ENCODE measurements at regions not wholly inside any gene's neighbourhood (a gene's known extent, or its start where the extent isn't known, plus 50 kb on each side); places are given as distances from the start of the nearest gene placed in this dataset.

DNA sequence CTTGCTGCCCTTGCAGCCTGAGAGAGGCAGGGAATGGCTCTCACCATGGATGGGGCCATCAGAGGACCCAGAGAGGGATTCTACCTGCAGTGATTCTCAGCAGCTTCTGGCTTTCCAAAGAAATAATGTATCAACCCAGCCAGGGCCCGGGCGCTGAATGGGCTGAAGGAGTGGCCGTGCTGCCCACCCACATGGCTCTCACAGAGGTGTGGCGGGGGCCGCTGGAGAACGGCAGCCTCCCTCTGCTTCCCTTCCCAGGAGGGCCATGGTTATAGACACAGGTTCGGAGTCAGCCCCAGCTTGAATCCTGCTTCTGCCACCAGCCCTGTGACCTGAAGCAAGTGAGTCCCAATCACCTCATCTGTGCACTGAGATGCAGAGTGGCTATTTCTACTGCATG, 82.7 kb downstream of the THAP12 start:
- H3K4me1 ChIP-seq (ENCODE audit: control insufficient read depth, insufficient read depth, low read length) = no peaks in the 10 kb centered on the region
- H3K4me3 ChIP-seq (ENCODE audit: low read length) = no peak overlapping the region
- H3K27ac Mint-ChIP-seq = no peak overlapping the region
- no peak overlapping the region for H3K27ac ChIP-seq (ENCODE audit: low read depth, low read length)
- H3K4me1 Mint-ChIP-seq = no peaks in the 10 kb centered on the region
- no peaks in the 10 kb centered on the region for H3K36me3 Mint-ChIP-seq (ENCODE audit: low read depth)
- no peak for DNase-seq
- H3K27me3 Mint-ChIP-seq (ENCODE audit: insufficient read depth) = peaks cover 14% of the 10 kb centered on the region
- 90 to 98% methylated on average over 6 to 7 of the region's 7 CpGs for WGBS, 2 experiments (ENCODE audit: insufficient coverage in 1 of 2, insufficient read length in 1 of 2)
- H3K9me3 Mint-ChIP-seq = no peaks in the 10 kb centered on the region
- no peaks in the 10 kb centered on the region for H3K9me3 ChIP-seq (ENCODE audit: control insufficient read depth, low read length)
- no peaks in the 10 kb centered on the region for H3K27me3 ChIP-seq (ENCODE audit: control insufficient read depth, insufficient read depth, low read length, poor library complexity, severe bottlenecking)
- no peaks in the 10 kb centered on the region for H3K36me3 ChIP-seq (ENCODE audit: control insufficient read depth, insufficient read depth, low read length)
- H3K9ac ChIP-seq (ENCODE audit: extremely low read depth, low read length, poor library complexity, severe bottlenecking) = no peak overlapping the region
- no peak overlapping the region for H3K4me3 Mint-ChIP-seq
- TF ChIP-seq CTCF (conservative IDR thresholded peaks at IDR 0.05) = no peak

DNA sequence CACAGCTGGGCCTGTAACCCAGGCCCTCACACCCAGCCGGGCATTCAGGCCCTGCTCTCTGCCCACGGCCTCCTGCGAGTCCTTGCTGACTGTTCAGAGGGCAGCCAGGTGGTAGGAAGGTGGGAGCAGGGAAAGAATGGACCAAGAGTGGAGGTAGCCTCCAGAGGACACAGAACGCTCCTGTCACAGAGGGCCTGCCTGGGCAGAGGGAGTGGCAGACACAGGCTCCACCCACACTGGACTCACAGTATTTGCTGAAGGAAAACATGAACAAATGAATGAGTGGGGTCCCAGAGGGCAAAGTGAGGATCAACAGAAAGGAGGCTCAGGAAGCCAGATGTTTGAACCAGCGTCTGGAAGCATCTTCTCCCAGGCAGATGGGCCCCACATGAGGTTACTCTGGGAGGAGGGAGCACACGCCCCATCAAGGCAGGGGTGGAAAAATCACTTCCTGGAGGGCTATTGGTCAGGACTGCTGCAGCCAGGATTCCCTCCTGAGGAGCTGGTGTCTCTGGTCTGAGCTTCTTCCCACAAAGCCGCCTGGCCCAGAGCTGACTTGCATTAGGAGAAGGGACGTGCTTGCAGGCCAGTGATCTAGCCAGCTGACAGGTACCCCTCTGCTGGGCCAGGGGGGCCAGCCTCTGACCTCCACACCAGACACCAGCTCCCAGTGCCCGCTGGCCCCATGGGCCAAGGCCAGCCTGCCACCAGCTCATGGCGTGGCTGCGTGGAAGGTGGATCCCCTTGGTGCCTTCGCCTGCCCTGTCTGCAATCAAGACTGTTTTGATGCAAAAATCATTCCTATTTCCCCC, 84.0 kb downstream of the THAP12 start:
- no peak for TF ChIP-seq CTCF (conservative IDR thresholded peaks at IDR 0.05)
- Histone ChIP-seq H3K27me3 (ENCODE audit: control insufficient read depth, insufficient read depth, low read length, poor library complexity, severe bottlenecking) (no peaks in the 10 kb centered on the region), H3K4me3 (ENCODE audit: low read length) (no peak overlapping the region), H3K36me3 (ENCODE audit: control insufficient read depth, insufficient read depth, low read length) (no peaks in the 10 kb centered on the region), H3K27ac (ENCODE audit: low read depth, low read length) (no peak overlapping the region), H3K4me1 (ENCODE audit: control insufficient read depth, insufficient read depth, low read length) (no peaks in the 10 kb centered on the region), H3K9ac (ENCODE audit: extremely low read depth, low read length, poor library complexity, severe bottlenecking) (no peak overlapping the region), H3K9me3 (ENCODE audit: control insufficient read depth, low read length) (no peaks in the 10 kb centered on the region)
- Mint-ChIP-seq H3K27me3 (ENCODE audit: insufficient read depth) (peaks cover 10% of the 10 kb centered on the region), H3K36me3 (ENCODE audit: low read depth) (no peaks in the 10 kb centered on the region), H3K4me3 (no peak overlapping the region), H3K9me3 (no peaks in the 10 kb centered on the region), H3K27ac (no peak overlapping the region), H3K4me1 (no peaks in the 10 kb centered on the region)
- peak; percentile 58 for DNase-seq
- 89 to 93% methylated on average over 6 to 12 of the region's 12 CpGs for WGBS, 2 experiments (ENCODE audit: insufficient coverage in 1 of 2, insufficient read length in 1 of 2)

DNA sequence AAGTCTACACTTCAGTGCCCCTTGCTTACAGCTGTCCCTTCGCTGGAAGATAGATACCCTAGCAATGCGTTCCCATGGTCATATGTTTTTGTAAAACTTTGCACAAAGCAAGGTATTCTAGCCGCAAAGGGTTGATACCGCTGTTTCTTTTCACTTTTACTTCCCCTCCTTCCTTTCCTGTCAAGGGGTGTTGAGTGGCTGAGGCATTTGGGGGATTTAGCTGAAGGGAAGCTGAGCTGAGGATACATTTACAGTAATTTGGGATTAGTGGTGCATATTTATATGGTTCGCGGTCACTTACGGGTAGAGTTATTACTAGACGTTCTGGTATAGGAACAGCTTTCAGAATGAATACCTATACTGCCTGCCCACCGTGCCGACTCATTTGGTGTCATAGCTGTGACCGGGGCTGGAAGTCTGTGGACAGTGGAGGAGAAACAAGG, 86.9 kb upstream of the WNT11 start:
- no peaks in the 10 kb centered on the region for H3K9me3 ChIP-seq (ENCODE audit: control insufficient read depth, low read length)
- H3K4me1 Mint-ChIP-seq = no peaks in the 10 kb centered on the region
- 90 to 94% methylated on average over 10 to 11 of the region's 11 CpGs for WGBS, 2 experiments (ENCODE audit: insufficient coverage in 1 of 2, insufficient read length in 1 of 2)
- H3K27me3 Mint-ChIP-seq (ENCODE audit: insufficient read depth) = peaks cover 3% of the 10 kb centered on the region
- no peak overlapping the region for H3K9ac ChIP-seq (ENCODE audit: extremely low read depth, low read length, poor library complexity, severe bottlenecking)
- no peaks in the 10 kb centered on the region for H3K36me3 Mint-ChIP-seq (ENCODE audit: low read depth)
- no peak overlapping the region for H3K27ac Mint-ChIP-seq
- H3K4me1 ChIP-seq (ENCODE audit: control insufficient read depth, insufficient read depth, low read length) = no peaks in the 10 kb centered on the region
- no peaks in the 10 kb centered on the region for H3K27me3 ChIP-seq (ENCODE audit: control insufficient read depth, insufficient read depth, low read length, poor library complexity, severe bottlenecking)
- H3K36me3 ChIP-seq (ENCODE audit: control insufficient read depth, insufficient read depth, low read length) = no peaks in the 10 kb centered on the region
- DNase-seq = no peak
- no peaks in the 10 kb centered on the region for H3K9me3 Mint-ChIP-seq
- no peak overlapping the region for H3K4me3 Mint-ChIP-seq
- H3K27ac ChIP-seq (ENCODE audit: low read depth, low read length) = no peak overlapping the region
- TF ChIP-seq CTCF (conservative IDR thresholded peaks at IDR 0.05) = no peak
- H3K4me3 ChIP-seq (ENCODE audit: low read length) = no peak overlapping the region

Measured in endodermal cell (in vitro differentiated cells).